AG09309 (cell line): ENCODE measurements at regions not wholly inside any gene's neighbourhood (a gene's known extent, or its start where the extent isn't known, plus 50 kb on each side); places are given as distances from the start of the nearest gene placed in this dataset.
A peak's percentile ranks its signal among the peaks of the same experiment; 100 is the strongest.
"Not testable (repeated sequence)": the region's sequence is repeated elsewhere in the genome, so short reads cannot be mapped to it uniquely, and the experiment has no call there.

Experiments
- DNase-seq: peaks from one replicate; pipeline ENCODE4 v3.0.0-alpha.2; 2010; ENCODE audit warnings: low read depth
- H3K4me3 ChIP-seq: 2 replicates; pipeline ENCODE4 v1.5.1; 2011; ENCODE audit warnings: mild to moderate bottlenecking, low read depth, low read length, moderate library complexity; ENCODE audit not compliant: control insufficient read depth
- CTCF ChIP-seq: IDR thresholded peaks from 2 replicates; pipeline ENCODE4 v1.5.1; 2011; ENCODE audit warnings: mild to moderate bottlenecking, low read depth, low read length, inconsistent platforms; ENCODE audit not compliant: insufficient read depth, control insufficient read depth; ENCODE audit errors: missing control alignments

- no peak for TF ChIP-seq CTCF
- DNase-seq, result no peak
- no peak overlapping the region for H3K4me3 ChIP-seq
Measured at GRCh38 chr1:221271701-221272100, 392.5 kb downstream of the HLX start.

- DNase-seq, result no peak
- peak; percentile 23 for TF ChIP-seq CTCF
- H3K4me3 ChIP-seq, result no peak overlapping the region
Measured at GRCh38 chr1:221272940-221273339, 393.7 kb downstream of the HLX start.

- TF ChIP-seq CTCF, result no peak
- no peak for DNase-seq
- H3K4me3 ChIP-seq, result no peak overlapping the region
Measured at GRCh38 chr1:221274373-221274772, 395.1 kb downstream of the HLX start.

- no peak for DNase-seq
- TF ChIP-seq CTCF, result no peak
- H3K4me3 ChIP-seq, result no peak overlapping the region
Measured at GRCh38 chr1:221276896-221277409, 397.7 kb downstream of the HLX start.

GRCh38 chr1:221279146-221279545 is 399.9 kb downstream of the HLX start:
- H3K4me3 ChIP-seq, result no peak overlapping the region
- no peak for TF ChIP-seq CTCF
- DNase-seq, result no peak

- DNase-seq, result no peak
- H3K4me3 ChIP-seq, result no peak overlapping the region
- TF ChIP-seq CTCF, result no peak
Measured at GRCh38 chr1:221283532-221283931, 404.3 kb downstream of the HLX start.

- no peak for TF ChIP-seq CTCF
- H3K4me3 ChIP-seq, result no peak overlapping the region
- DNase-seq, result no peak
Measured at GRCh38 chr1:221284028-221284427, 404.8 kb downstream of the HLX start.

- not testable (repeated sequence) for H3K4me3 ChIP-seq, DNase-seq
Measured at GRCh38 chr1:221284991-221285390, 405.7 kb downstream of the HLX start.

- H3K4me3 ChIP-seq, DNase-seq: not testable (repeated sequence)
Measured at GRCh38 chr1:221285458-221286210, 406.4 kb downstream of the HLX start.
